WI38 (cell line): ENCODE measurements at regions not wholly inside any gene's neighbourhood (a gene's known extent, or its start where the extent isn't known, plus 50 kb on each side); places are given as distances from the start of the nearest gene placed in this dataset.

Experiments
- H3K4me3 ChIP-seq: 2 replicates; pipeline ENCODE4 v1.5.1; 2011; ENCODE audit warnings: low read depth, mild to moderate bottlenecking, control low read depth, low read length
- CTCF ChIP-seq: IDR thresholded peaks from 2 replicates; pipeline ENCODE4 v1.5.1; 2012; ENCODE audit warnings: low read depth, mild to moderate bottlenecking, control low read depth, low read length

- no peak for TF ChIP-seq CTCF
- H3K4me3 ChIP-seq, result no peak overlapping the region
Measured at GRCh38 chr1:193412748-193413147, 226.3 kb upstream of the B3GALT2 start.

- H3K4me3 ChIP-seq, result no peak overlapping the region
- TF ChIP-seq CTCF, result no peak
Measured at GRCh38 chr1:193411714-193412113, 225.3 kb upstream of the B3GALT2 start.

- no peak for TF ChIP-seq CTCF
- no peak overlapping the region for H3K4me3 ChIP-seq
Measured at GRCh38 chr1:193411215-193411614, 224.8 kb upstream of the B3GALT2 start.

GRCh38 chr1:193408782-193409293 is 222.4 kb upstream of the B3GALT2 start:
- TF ChIP-seq CTCF, result no peak
- H3K4me3 ChIP-seq, result no peak overlapping the region

GRCh38 chr1:193406901-193407300 is 220.5 kb upstream of the B3GALT2 start:
- TF ChIP-seq CTCF, result peak; percentile 29; the same call in 1 of the 2 replicates

GRCh38 chr1:193404236-193404635 is 217.8 kb upstream of the B3GALT2 start:
- H3K4me3 ChIP-seq, result no peak overlapping the region
- no peak for TF ChIP-seq CTCF

More at GRCh38 chr1:193406901-193407300, 220.5 kb upstream of the B3GALT2 start:
- H3K4me3 ChIP-seq, result no peak overlapping the region

GRCh38 chr1:193402977-193403376 is 216.6 kb upstream of the B3GALT2 start:
- no peak overlapping the region for H3K4me3 ChIP-seq
- TF ChIP-seq CTCF, result no peak
